ENCODE measurements at regions not wholly inside any gene's neighbourhood (a gene's known extent, or its start where the extent isn't known, plus 50 kb on each side); places are given as distances from the start of the nearest gene placed in this dataset.

DNA sequence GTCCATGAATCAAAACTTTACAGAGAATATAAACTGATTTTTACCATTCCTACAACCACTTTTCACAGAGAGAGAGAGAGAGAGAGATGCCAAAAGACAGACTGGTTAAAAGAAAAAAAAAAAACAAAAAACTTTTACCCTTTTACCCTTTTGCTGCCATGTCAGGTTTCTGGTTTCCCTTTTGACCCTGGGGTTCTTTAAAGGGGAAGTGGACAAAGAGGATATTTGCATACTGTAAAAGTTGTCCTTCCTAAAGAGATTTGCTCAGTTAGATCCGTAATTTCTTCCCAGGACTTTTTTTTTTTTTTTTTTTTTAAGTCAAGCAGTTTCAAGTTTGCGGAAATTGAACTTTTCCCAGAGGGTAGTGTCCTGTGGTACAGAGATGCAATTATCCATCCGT lies 287.8 kb upstream of the RGS18 start:
- H3K27ac Mint-ChIP-seq = no peak overlapping the region
- H3K4me3 Mint-ChIP-seq = no peak overlapping the region
- Histone ChIP-seq H3K9me3 (ENCODE audit: low read depth) (no peaks in the 10 kb centered on the region), H3K4me3 (no peak overlapping the region), H3K4me1 (no peaks in the 10 kb centered on the region), H3K27me3 (no peaks in the 10 kb centered on the region), H3K9ac (no peak overlapping the region), H3F3A (ENCODE audit: low read depth) (no peaks in the 10 kb centered on the region), H3K36me3 (no peaks in the 10 kb centered on the region), H3K4me2 (no peak overlapping the region), H3K27ac (no peak overlapping the region), H3K79me2 (ENCODE audit: low read depth) (no peaks in the 10 kb centered on the region), H2AFZ (replicated peaks) (no peak overlapping the region), H4K20me1 (ENCODE audit: low read depth) (no peaks in the 10 kb centered on the region)
- TF ChIP-seq EZH2 (IDR thresholded peaks at IDR 0.05) (no peak), EZH2phosphoT487 (IDR thresholded peaks at IDR 0.05) (no peak)
- TF ChIP-seq, protein P1, sequence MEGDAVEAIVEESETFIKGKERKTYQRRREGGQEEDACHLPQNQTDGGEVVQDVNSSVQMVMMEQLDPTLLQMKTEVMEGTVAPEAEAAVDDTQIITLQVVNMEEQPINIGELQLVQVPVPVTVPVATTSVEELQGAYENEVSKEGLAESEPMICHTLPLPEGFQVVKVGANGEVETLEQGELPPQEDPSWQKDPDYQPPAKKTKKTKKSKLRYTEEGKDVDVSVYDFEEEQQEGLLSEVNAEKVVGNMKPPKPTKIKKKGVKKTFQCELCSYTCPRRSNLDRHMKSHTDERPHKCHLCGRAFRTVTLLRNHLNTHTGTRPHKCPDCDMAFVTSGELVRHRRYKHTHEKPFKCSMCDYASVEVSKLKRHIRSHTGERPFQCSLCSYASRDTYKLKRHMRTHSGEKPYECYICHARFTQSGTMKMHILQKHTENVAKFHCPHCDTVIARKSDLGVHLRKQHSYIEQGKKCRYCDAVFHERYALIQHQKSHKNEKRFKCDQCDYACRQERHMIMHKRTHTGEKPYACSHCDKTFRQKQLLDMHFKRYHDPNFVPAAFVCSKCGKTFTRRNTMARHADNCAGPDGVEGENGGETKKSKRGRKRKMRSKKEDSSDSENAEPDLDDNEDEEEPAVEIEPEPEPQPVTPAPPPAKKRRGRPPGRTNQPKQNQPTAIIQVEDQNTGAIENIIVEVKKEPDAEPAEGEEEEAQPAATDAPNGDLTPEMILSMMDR (IDR thresholded peaks at IDR 0.05) = no peak
- H3K4me1 Mint-ChIP-seq = no peaks in the 10 kb centered on the region
- no peaks in the 10 kb centered on the region for H3K36me3 Mint-ChIP-seq
- no peak for DNase-seq (ENCODE audit: low spot score)
- H3K9me3 Mint-ChIP-seq = no peaks in the 10 kb centered on the region
- H3K27me3 Mint-ChIP-seq (ENCODE audit: insufficient read depth, low read depth) = no peaks in the 10 kb centered on the region

DNA sequence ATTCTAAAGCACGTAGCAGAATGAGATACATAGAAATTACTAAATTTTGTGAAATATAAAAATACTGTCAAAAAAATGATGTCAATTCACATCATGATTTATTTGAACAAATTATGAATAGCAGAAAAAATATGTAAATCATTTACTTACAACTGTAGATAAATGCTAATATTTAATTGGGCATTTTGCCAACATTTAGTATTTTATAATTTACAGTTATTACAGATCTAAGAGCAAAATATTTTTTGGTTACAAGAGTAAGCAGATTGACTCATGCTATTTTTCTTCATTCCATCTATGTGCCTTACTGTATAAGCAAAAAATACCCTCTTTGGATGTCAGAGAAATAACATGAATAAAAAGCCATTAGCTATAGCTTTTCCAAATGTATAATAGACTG lies 282.3 kb upstream of the RGS18 start:
- no peak for DNase-seq (ENCODE audit: low spot score)
- Histone ChIP-seq H3K4me1 (no peaks in the 10 kb centered on the region), H3K27me3 (no peaks in the 10 kb centered on the region), H3K4me3 (no peak overlapping the region), H3K4me2 (no peak overlapping the region), H2AFZ (replicated peaks) (no peak overlapping the region), H3K79me2 (ENCODE audit: low read depth) (no peaks in the 10 kb centered on the region), H3K9ac (no peak overlapping the region), H3K9me3 (ENCODE audit: low read depth) (no peaks in the 10 kb centered on the region), H4K20me1 (ENCODE audit: low read depth) (no peaks in the 10 kb centered on the region), H3K27ac (no peak overlapping the region), H3F3A (ENCODE audit: low read depth) (no peaks in the 10 kb centered on the region), H3K36me3 (no peaks in the 10 kb centered on the region)
- Mint-ChIP-seq H3K36me3 (no peaks in the 10 kb centered on the region), H3K4me1 (no peaks in the 10 kb centered on the region), H3K4me3 (no peak overlapping the region), H3K27me3 (ENCODE audit: insufficient read depth, low read depth) (no peaks in the 10 kb centered on the region), H3K27ac (no peak overlapping the region), H3K9me3 (no peaks in the 10 kb centered on the region)
- TF ChIP-seq EZH2phosphoT487 (IDR thresholded peaks at IDR 0.05) (no peak), EZH2 (IDR thresholded peaks at IDR 0.05) (no peak)
- TF ChIP-seq, protein P1 (IDR thresholded peaks at IDR 0.05) = no peak

DNA sequence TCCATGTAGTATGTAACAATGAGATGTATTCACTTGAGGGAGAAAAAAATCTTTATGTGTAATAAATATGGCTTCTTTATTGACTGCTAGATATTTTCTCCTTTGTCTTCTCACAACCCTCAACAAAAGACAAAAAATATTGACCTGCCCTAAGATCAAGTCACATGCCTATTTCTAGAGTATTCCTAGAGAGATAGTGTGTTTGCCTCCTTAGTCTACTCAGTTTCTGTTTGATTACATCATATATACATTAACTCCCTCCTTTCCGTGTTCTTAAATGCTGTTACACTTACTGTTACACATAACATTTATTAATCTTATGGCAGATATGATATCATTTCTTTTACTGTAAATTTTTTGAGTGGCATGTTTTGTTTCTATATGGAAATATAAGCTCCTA lies 281.6 kb upstream of the RGS18 start:
- no peaks in the 10 kb centered on the region for H3K4me1 Mint-ChIP-seq
- no peak for DNase-seq (ENCODE audit: low spot score)
- no peak overlapping the region for H3K27ac Mint-ChIP-seq
- no peaks in the 10 kb centered on the region for H3K36me3 Mint-ChIP-seq
- Histone ChIP-seq H3K79me2 (ENCODE audit: low read depth) (no peaks in the 10 kb centered on the region), H3K9me3 (ENCODE audit: low read depth) (no peaks in the 10 kb centered on the region), H3F3A (ENCODE audit: low read depth) (no peaks in the 10 kb centered on the region), H4K20me1 (ENCODE audit: low read depth) (no peaks in the 10 kb centered on the region), H3K9ac (no peak overlapping the region), H3K27ac (no peak overlapping the region), H3K4me2 (no peak overlapping the region), H2AFZ (replicated peaks) (no peak overlapping the region), H3K27me3 (no peaks in the 10 kb centered on the region), H3K4me3 (no peak overlapping the region), H3K36me3 (no peaks in the 10 kb centered on the region), H3K4me1 (no peaks in the 10 kb centered on the region)
- no peaks in the 10 kb centered on the region for H3K9me3 Mint-ChIP-seq
- H3K27me3 Mint-ChIP-seq (ENCODE audit: insufficient read depth, low read depth) = no peaks in the 10 kb centered on the region
- no peak overlapping the region for H3K4me3 Mint-ChIP-seq
- TF ChIP-seq, protein P1 (IDR thresholded peaks at IDR 0.05) = no peak
- no peak for TF ChIP-seq EZH2 (IDR thresholded peaks at IDR 0.05)
- TF ChIP-seq EZH2phosphoT487 (IDR thresholded peaks at IDR 0.05) = no peak

DNA sequence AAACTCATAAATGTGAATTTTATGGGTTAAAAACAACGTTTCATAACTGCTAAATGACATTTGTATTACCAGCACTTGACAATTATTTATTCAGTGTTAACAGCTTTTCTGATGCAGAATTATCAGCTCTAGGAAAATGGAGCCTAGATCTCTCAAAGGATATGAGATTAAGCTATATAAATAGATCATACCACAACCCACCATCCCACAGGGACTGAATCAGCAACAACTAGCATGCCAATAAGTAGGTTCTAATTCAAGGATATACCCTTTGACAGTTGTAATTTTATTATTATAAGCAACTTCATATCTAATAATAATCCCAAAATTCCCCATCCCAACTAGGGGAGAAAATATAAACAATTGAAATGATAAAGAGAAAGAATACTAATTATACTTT lies 275.4 kb upstream of the RGS18 start:
- Histone ChIP-seq H3K27me3 (no peaks in the 10 kb centered on the region), H3K9me3 (ENCODE audit: low read depth) (no peaks in the 10 kb centered on the region), H3F3A (ENCODE audit: low read depth) (no peaks in the 10 kb centered on the region), H3K4me3 (no peak overlapping the region), H3K79me2 (ENCODE audit: low read depth) (no peaks in the 10 kb centered on the region), H3K27ac (no peak overlapping the region), H4K20me1 (ENCODE audit: low read depth) (no peaks in the 10 kb centered on the region), H2AFZ (replicated peaks) (no peak overlapping the region), H3K4me1 (no peaks in the 10 kb centered on the region), H3K36me3 (no peaks in the 10 kb centered on the region), H3K9ac (no peak overlapping the region), H3K4me2 (no peak overlapping the region)
- no peak for DNase-seq (ENCODE audit: low spot score)
- TF ChIP-seq EZH2phosphoT487 (IDR thresholded peaks at IDR 0.05) (no peak), EZH2 (IDR thresholded peaks at IDR 0.05) (no peak)
- TF ChIP-seq, protein P1 (IDR thresholded peaks at IDR 0.05) = no peak
- no peak overlapping the region for H3K4me3 Mint-ChIP-seq
- no peaks in the 10 kb centered on the region for H3K36me3 Mint-ChIP-seq
- H3K9me3 Mint-ChIP-seq = no peaks in the 10 kb centered on the region
- no peaks in the 10 kb centered on the region for H3K4me1 Mint-ChIP-seq
- no peaks in the 10 kb centered on the region for H3K27me3 Mint-ChIP-seq (ENCODE audit: insufficient read depth, low read depth)
- no peak overlapping the region for H3K27ac Mint-ChIP-seq
